ENCODE measurements at regions not wholly inside any gene's neighbourhood (a gene's known extent, or its start where the extent isn't known, plus 50 kb on each side); places are given as distances from the start of the nearest gene placed in this dataset.

- TF ChIP-seq EZH2 (IDR thresholded peaks at IDR 0.05; ENCODE audit: low read length, missing control alignments), result no peak
- TF ChIP-seq, protein P1, sequence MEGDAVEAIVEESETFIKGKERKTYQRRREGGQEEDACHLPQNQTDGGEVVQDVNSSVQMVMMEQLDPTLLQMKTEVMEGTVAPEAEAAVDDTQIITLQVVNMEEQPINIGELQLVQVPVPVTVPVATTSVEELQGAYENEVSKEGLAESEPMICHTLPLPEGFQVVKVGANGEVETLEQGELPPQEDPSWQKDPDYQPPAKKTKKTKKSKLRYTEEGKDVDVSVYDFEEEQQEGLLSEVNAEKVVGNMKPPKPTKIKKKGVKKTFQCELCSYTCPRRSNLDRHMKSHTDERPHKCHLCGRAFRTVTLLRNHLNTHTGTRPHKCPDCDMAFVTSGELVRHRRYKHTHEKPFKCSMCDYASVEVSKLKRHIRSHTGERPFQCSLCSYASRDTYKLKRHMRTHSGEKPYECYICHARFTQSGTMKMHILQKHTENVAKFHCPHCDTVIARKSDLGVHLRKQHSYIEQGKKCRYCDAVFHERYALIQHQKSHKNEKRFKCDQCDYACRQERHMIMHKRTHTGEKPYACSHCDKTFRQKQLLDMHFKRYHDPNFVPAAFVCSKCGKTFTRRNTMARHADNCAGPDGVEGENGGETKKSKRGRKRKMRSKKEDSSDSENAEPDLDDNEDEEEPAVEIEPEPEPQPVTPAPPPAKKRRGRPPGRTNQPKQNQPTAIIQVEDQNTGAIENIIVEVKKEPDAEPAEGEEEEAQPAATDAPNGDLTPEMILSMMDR (conservative IDR thresholded peaks at IDR 0.05 in 1 of 2, IDR thresholded peaks at IDR 0.05 in 1 of 2; ENCODE audit: low read depth in 1 of 2, low read length in 2 of 2), result no peak
Measured at GRCh38 chr18:28458751-28459150, 281.8 kb upstream of the CDH2 start.

All from fibroblast of lung (primary cell).